WTC11 (cell line): ENCODE measurements at regions not wholly inside any gene's neighbourhood (a gene's known extent, or its start where the extent isn't known, plus 50 kb on each side); places are given as distances from the start of the nearest gene placed in this dataset.

ENCODE experiments used
- ATAC-seq: fragments of 200-7000 bp; cut with Tn5 transposase; 2 replicates; pipeline ENCODE4 v1.10.0; 2021; ENCODE audit warnings: mild to moderate bottlenecking, moderate library complexity
- CTCF ChIA-PET: fragments of 300-600 bp; sonication (Branson Sonifier 250); formaldehyde crosslinking; loops from one replicate; lab custom pipeline; 2021; ENCODE audit warnings: antibody characterized with exemption; lab: Charles Lee
- POLR2A ChIA-PET: fragments of 350-600 bp; sonication (Branson Sonifier 250); formaldehyde crosslinking; loops from one replicate; lab custom pipeline; 2021; ENCODE audit warnings: antibody characterized with exemption; lab: Charles Lee
- DNase-seq: peaks from one replicate; pipeline ENCODE4 v3.0.0; 2021; ENCODE audit warnings: low spot score
- H3K27ac Mint-ChIP-seq: 2 replicates; pipeline ENCODE4 v1.8.0; 2021; ENCODE audit warnings: mixed read lengths
- H3K27me3 Mint-ChIP-seq: 2 replicates; pipeline ENCODE4 v1.8.0; 2021; ENCODE audit warnings: low read depth, mild to moderate bottlenecking, moderate library complexity, mixed read lengths
- H3K36me3 Mint-ChIP-seq: 2 replicates; pipeline ENCODE4 v1.8.0; 2021; ENCODE audit warnings: mixed read lengths
- H3K4me1 Mint-ChIP-seq: 2 replicates; pipeline ENCODE4 v1.8.0; 2022; ENCODE audit warnings: mixed read lengths
- H3K4me3 Mint-ChIP-seq: 2 replicates; pipeline ENCODE4 v1.8.0; 2021; ENCODE audit warnings: mild to moderate bottlenecking, moderate library complexity, mixed read lengths
- H3K9me3 Mint-ChIP-seq: 2 replicates; pipeline ENCODE4 v1.8.0; 2021; ENCODE audit warnings: mixed read lengths
- AFF4 ChIP-seq: sonication (generic); formaldehyde crosslinking; IDR thresholded peaks from 2 replicates; pipeline ENCODE4 v1.8.1; 2023; ENCODE audit warnings: mild to moderate bottlenecking, missing genetic modification reagents, borderline replicate concordance
- AR ChIP-seq: fragments of 250-450 bp; sonication (Bioruptor Pico); IDR thresholded peaks from 2 replicates; pipeline ENCODE4 v1.9.0; 2021; ENCODE audit warnings: mild to moderate bottlenecking
- E2F1 ChIP-seq: sonication (generic); formaldehyde crosslinking; IDR thresholded peaks from 2 replicates; pipeline ENCODE4 v1.8.0; 2022; ENCODE audit warnings: mild to moderate bottlenecking, missing genetic modification reagents
- HMGA2 ChIP-seq: fragments of 250-450 bp; sonication (Bioruptor Pico); IDR thresholded peaks from 2 replicates; pipeline ENCODE4 v1.4.0; 2021; ENCODE audit warnings: mild to moderate bottlenecking, moderate library complexity
- PRDM15 ChIP-seq: sonication (generic); formaldehyde crosslinking; IDR thresholded peaks from 2 replicates; pipeline ENCODE4 v1.8.0; 2022; ENCODE audit warnings: missing genetic modification reagents
- SP1 ChIP-seq: sonication (generic); formaldehyde crosslinking; conservative IDR thresholded peaks from 2 replicates; pipeline ENCODE4 v1.8.1; 2022; ENCODE audit warnings: missing genetic modification reagents
- TCF7 ChIP-seq: sonication (generic); formaldehyde crosslinking; IDR thresholded peaks from 2 replicates; pipeline ENCODE4 v1.8.0; 2022; ENCODE audit warnings: mild to moderate bottlenecking, low read depth, missing genetic modification reagents, moderate library complexity
- ZNF138 ChIP-seq: sonication (generic); formaldehyde crosslinking; conservative IDR thresholded peaks from 2 replicates; pipeline ENCODE4 v1.8.1; 2022; ENCODE audit warnings: mild to moderate bottlenecking, moderate library complexity, missing genetic modification reagents
- ZNF232 ChIP-seq: sonication (generic); formaldehyde crosslinking; IDR thresholded peaks from 2 replicates; pipeline ENCODE4 v1.8.0; 2022; ENCODE audit warnings: mild to moderate bottlenecking, missing genetic modification reagents
- ZNF263 ChIP-seq: sonication (generic); formaldehyde crosslinking; IDR thresholded peaks from 2 replicates; pipeline ENCODE4 v1.8.1; 2022; ENCODE audit warnings: low read depth, mild to moderate bottlenecking, moderate library complexity, missing genetic modification reagents
- ZNF423 ChIP-seq: fragments of 250-450 bp; sonication (Bioruptor Pico); IDR thresholded peaks from 2 replicates; pipeline ENCODE4 v2.1.2; 2022; ENCODE audit warnings: mild to moderate bottlenecking, moderate library complexity
- ZNF532 ChIP-seq: fragments of 250-450 bp; sonication (Bioruptor Pico); IDR thresholded peaks from 2 replicates; pipeline ENCODE4 v1.9.0; 2021; ENCODE audit warnings: mild to moderate bottlenecking, borderline replicate concordance
- TF ChIP-seq, protein P1 (sequence below): fragments of 250-450 bp; sonication (Bioruptor Pico); IDR thresholded peaks from 2 replicates; pipeline ENCODE4 v1.9.0; 2021; ENCODE audit warnings: mild to moderate bottlenecking
- TF ChIP-seq, protein P2 (sequence below): sonication (generic); formaldehyde crosslinking; conservative IDR thresholded peaks from 2 replicates; pipeline ENCODE4 v1.8.1; 2022; ENCODE audit warnings: mild to moderate bottlenecking, missing genetic modification reagents
- TF ChIP-seq, protein P3 (sequence below): sonication (generic); formaldehyde crosslinking; IDR thresholded peaks from 2 replicates; pipeline ENCODE4 v1.8.1; 2023; ENCODE audit warnings: mild to moderate bottlenecking, missing genetic modification reagents, moderate library complexity

DNA sequence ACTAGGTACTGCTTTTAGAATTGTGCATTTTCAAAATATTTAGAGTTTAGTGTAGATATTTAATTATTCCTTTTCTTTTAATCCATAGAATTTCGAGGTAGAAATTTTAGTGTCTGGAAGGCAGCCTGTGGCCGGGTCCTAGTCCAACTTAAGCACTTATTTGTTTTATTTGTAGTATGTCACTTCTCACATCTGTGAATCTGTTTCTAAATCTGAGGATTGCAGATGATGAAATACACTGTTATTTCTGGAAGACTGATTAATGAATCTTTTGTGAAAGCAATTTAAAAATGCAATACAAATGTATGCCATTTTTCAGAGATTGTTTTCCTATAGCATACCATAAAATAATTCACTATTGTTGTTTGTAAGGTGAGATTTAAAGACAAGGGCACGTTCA is 483.9 kb upstream of the TRIB2 start:
- ChIA-PET CTCF (no interaction called here), POLR2A (no interaction called here)

DNA sequence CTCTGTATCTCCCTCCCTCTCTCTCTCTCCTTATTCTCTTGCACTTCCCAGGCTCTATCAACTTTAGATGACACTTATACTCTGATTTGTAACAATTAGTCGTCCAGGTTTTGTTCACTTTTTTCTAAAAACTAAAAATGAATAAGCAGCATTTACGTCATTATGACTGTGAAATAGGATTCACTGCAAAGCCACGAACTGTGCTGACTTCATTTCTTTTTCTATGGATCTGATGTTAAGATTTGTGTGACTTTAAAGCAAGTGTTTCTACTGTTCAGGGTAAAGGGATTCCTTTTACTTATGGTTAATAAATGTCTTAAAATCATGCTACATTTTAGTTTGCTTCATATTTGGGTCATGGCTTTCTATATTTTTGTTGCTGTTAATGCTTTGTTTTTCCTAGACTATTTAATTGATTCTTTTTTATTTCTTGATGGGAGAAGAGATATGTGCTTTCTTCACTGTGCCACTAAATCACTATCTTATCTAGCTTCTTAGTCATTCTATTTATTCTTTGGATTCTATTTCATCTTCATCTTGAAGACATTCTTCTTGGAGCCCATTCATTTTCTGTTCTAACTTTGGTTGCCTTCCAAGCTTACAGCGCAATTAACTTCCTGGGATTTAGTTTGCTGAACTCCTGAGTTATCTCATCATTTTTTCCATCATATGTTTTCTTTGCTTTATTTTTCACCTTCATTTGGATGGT is 480.4 kb upstream of the TRIB2 start:
- ATAC-seq (no peak), DNase-seq (no peak)
- TF ChIP-seq AR (no peak), PRDM15 (no peak), ZNF263 (no peak), AFF4 (CRISPR knock-in tag) (no peak), E2F1 (CRISPR knock-in tag) (no peak), SP1 (CRISPR knock-in tag) (no peak), ZNF532 (CRISPR knock-in tag) (no peak), ZNF232 (no peak), ZNF138 (CRISPR knock-in tag) (no peak), TCF7 (no peak)
- TF ChIP-seq, protein P1, sequence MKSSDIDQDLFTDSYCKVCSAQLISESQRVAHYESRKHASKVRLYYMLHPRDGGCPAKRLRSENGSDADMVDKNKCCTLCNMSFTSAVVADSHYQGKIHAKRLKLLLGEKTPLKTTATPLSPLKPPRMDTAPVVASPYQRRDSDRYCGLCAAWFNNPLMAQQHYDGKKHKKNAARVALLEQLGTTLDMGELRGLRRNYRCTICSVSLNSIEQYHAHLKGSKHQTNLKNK (CRISPR knock-in tag), result no peak
- TF ChIP-seq, protein P2, sequence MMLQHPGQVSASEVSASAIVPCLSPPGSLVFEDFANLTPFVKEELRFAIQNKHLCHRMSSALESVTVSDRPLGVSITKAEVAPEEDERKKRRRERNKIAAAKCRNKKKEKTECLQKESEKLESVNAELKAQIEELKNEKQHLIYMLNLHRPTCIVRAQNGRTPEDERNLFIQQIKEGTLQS (CRISPR knock-in tag), result no peak
- Mint-ChIP-seq H3K4me1 (no peaks in the 10 kb centered on the region), H3K36me3 (no peaks in the 10 kb centered on the region), H3K27me3 (no peaks in the 10 kb centered on the region), H3K27ac (no peak overlapping the region), H3K4me3 (no peak overlapping the region), H3K9me3 (no peaks in the 10 kb centered on the region)
- CTCF ChIA-PET, result no interaction called here
- POLR2A ChIA-PET, result no interaction called here

More for the DNA sequence above, 483.9 kb upstream of the TRIB2 start:
- Mint-ChIP-seq H3K36me3 (no peaks in the 10 kb centered on the region), H3K4me3 (no peak overlapping the region), H3K9me3 (no peaks in the 10 kb centered on the region), H3K27me3 (no peaks in the 10 kb centered on the region), H3K4me1 (no peaks in the 10 kb centered on the region), H3K27ac (no peak overlapping the region)
- DNase-seq (no peak), ATAC-seq (no peak)
- TF ChIP-seq ZNF423 (CRISPR knock-in tag) (no peak), HMGA2 (no peak)
- TF ChIP-seq, protein P3, sequence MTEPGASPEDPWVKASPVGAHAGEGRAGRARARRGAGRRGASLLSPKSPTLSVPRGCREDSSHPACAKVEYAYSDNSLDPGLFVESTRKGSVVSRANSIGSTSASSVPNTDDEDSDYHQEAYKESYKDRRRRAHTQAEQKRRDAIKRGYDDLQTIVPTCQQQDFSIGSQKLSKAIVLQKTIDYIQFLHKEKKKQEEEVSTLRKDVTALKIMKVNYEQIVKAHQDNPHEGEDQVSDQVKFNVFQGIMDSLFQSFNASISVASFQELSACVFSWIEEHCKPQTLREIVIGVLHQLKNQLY (CRISPR knock-in tag), result no peak
